OCI-LY7 (cell line): ENCODE measurements at regions not wholly inside any gene's neighbourhood (a gene's known extent, or its start where the extent isn't known, plus 50 kb on each side); places are given as distances from the start of the nearest gene placed in this dataset.

ENCODE experiments used
- EZH2phosphoT487 ChIP-seq: fragments of 200-600 bp; sonication (generic); IDR thresholded peaks from 2 replicates; pipeline ENCODE4 v1.6.1; 2018; ENCODE audit warnings: low read depth, borderline replicate concordance, mild to moderate bottlenecking, mixed run types, antibody characterized with exemption, low read length, moderate library complexity, mixed read lengths
- TF ChIP-seq, protein P1 (sequence below): fragments of 200-600 bp; sonication (generic); conservative IDR thresholded peaks from 2 replicates; pipeline ENCODE4 v1.5.1; 2014; ENCODE audit warnings: mild to moderate bottlenecking, antibody characterized with exemption, low read length, moderate library complexity, mixed read lengths

DNA sequence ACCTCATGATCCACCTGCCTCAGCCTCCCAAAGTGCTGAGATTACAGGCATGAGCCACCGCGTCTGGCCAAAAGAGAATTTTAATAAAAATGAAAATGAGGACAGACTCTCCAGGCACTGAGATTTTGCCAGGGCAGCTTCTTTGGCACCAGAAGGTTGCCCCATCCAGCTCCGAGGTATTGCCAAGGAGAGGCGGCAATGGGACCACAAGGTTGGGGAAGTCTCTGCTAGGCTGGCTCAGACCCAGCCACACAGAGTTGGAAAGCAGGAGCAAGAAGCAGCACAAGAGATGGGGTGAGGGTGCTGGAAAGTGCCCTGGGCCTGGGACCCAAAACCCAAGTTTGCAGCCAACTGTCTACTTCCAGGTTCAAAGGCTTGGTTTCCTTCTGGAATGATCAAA is 200.9 kb downstream of the HHIPL2 start:
- TF ChIP-seq, protein P1, sequence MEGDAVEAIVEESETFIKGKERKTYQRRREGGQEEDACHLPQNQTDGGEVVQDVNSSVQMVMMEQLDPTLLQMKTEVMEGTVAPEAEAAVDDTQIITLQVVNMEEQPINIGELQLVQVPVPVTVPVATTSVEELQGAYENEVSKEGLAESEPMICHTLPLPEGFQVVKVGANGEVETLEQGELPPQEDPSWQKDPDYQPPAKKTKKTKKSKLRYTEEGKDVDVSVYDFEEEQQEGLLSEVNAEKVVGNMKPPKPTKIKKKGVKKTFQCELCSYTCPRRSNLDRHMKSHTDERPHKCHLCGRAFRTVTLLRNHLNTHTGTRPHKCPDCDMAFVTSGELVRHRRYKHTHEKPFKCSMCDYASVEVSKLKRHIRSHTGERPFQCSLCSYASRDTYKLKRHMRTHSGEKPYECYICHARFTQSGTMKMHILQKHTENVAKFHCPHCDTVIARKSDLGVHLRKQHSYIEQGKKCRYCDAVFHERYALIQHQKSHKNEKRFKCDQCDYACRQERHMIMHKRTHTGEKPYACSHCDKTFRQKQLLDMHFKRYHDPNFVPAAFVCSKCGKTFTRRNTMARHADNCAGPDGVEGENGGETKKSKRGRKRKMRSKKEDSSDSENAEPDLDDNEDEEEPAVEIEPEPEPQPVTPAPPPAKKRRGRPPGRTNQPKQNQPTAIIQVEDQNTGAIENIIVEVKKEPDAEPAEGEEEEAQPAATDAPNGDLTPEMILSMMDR, result no peak
- no peak for TF ChIP-seq EZH2phosphoT487
